OCI-LY7 (cell line): ENCODE measurements at regions not wholly inside any gene's neighbourhood (a gene's known extent, or its start where the extent isn't known, plus 50 kb on each side); places are given as distances from the start of the nearest gene placed in this dataset.
"Not testable (repeated sequence)": the region's sequence is repeated elsewhere in the genome, so short reads cannot be mapped to it uniquely, and the experiment has no call there.

ENCODE experiments used
- EZH2phosphoT487 ChIP-seq: fragments of 200-600 bp; sonication (generic); IDR thresholded peaks from 2 replicates; pipeline ENCODE4 v1.6.1; 2018; ENCODE audit warnings: low read depth, borderline replicate concordance, mild to moderate bottlenecking, mixed run types, antibody characterized with exemption, low read length, moderate library complexity, mixed read lengths
- TF ChIP-seq, protein P1 (sequence below): fragments of 200-600 bp; sonication (generic); conservative IDR thresholded peaks from 2 replicates; pipeline ENCODE4 v1.5.1; 2014; ENCODE audit warnings: mild to moderate bottlenecking, antibody characterized with exemption, low read length, moderate library complexity, mixed read lengths

DNA sequence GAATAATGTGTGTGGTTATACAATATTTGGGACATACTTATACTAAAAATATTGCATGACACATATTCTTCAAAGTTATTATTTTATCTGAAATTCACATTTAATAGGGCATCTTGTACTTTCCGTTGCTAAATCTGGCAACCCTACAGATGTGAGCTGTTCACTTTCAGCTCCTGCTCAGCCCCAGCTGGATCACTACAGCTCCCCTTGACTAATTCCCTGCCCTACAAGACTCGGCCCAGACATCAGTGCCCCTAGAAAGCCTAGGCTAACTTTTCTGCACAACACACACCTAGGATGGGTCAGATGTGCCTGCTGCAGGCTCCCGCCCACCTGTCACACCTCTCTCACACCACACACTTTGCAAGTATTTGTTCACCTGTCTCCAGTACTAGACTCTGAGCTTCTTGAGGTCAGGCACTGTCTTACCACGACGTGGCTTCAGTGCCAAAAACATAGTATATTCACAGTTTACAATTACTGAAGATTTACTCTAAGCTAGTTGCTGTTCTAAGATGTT lies 84.1 kb downstream of the PRR15 start:
- TF ChIP-seq, protein P1, sequence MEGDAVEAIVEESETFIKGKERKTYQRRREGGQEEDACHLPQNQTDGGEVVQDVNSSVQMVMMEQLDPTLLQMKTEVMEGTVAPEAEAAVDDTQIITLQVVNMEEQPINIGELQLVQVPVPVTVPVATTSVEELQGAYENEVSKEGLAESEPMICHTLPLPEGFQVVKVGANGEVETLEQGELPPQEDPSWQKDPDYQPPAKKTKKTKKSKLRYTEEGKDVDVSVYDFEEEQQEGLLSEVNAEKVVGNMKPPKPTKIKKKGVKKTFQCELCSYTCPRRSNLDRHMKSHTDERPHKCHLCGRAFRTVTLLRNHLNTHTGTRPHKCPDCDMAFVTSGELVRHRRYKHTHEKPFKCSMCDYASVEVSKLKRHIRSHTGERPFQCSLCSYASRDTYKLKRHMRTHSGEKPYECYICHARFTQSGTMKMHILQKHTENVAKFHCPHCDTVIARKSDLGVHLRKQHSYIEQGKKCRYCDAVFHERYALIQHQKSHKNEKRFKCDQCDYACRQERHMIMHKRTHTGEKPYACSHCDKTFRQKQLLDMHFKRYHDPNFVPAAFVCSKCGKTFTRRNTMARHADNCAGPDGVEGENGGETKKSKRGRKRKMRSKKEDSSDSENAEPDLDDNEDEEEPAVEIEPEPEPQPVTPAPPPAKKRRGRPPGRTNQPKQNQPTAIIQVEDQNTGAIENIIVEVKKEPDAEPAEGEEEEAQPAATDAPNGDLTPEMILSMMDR = not testable (repeated sequence)
- TF ChIP-seq EZH2phosphoT487 = not testable (repeated sequence)
